PC-3 (cell line): ENCODE measurements at regions not wholly inside any gene's neighbourhood (a gene's known extent, or its start where the extent isn't known, plus 50 kb on each side); places are given as distances from the start of the nearest gene placed in this dataset.

Experiments used
- ATAC-seq: fragments of 200-7000 bp; cut with Tn5 transposase; 2 replicates; pipeline ENCODE4 v1.9.1; 2020; ENCODE audit warnings: mild to moderate bottlenecking, moderate library complexity
- BruUV-seq: library from RNA; stranded (reverse); fragments of 400-500 nt; replicated peaks from 2 replicates; lab custom pipeline; 2021; lab: Mats Ljungman, UMichigan
- CTCF ChIA-PET: fragments of 300-600 bp; sonication (Branson Sonifier 250); formaldehyde crosslinking; loops from one replicate; lab custom pipeline; 2022; ENCODE audit warnings: antibody characterized with exemption; lab: Charles Lee
- POLR2A ChIA-PET: fragments of 300-600 bp; sonication (Branson Sonifier 250); formaldehyde crosslinking; loops from one replicate; lab custom pipeline; 2022; ENCODE audit warnings: antibody characterized with exemption; ENCODE audit not compliant: unreplicated experiment; lab: Charles Lee
- DNase-seq: peaks from one replicate; pipeline ENCODE4 v3.0.0-alpha.2; 2015
- H2AFZ ChIP-seq: fragments of 300-600 bp; sonication (generic); 2 replicates; pipeline ENCODE4 v1.6.0; 2016; ENCODE audit warnings: antibody characterized with exemption, low read length
- H3F3A ChIP-seq: fragments of 300-600 bp; sonication (generic); one replicate; pipeline ENCODE4 v1.6.0; 2017; ENCODE audit warnings: antibody characterized with exemption, low read length, control low read depth, mild to moderate bottlenecking; ENCODE audit not compliant: unreplicated experiment
- H3K27ac ChIP-seq: fragments of 300-600 bp; sonication (generic); 2 replicates; pipeline ENCODE4 v1.5.1; 2016; ENCODE audit warnings: mild to moderate bottlenecking, low read length
- H3K27me3 ChIP-seq: fragments of 300-600 bp; sonication (generic); 2 replicates; pipeline ENCODE4 v1.6.1; 2016; ENCODE audit warnings: low read length, mixed read lengths
- H3K36me3 ChIP-seq: fragments of 300-600 bp; sonication (generic); 2 replicates; pipeline ENCODE4 v1.6.1; 2016; ENCODE audit warnings: low read depth, mixed run types, low read length, mixed read lengths
- H3K4me1 ChIP-seq: fragments of 300-600 bp; sonication (generic); 2 replicates; pipeline ENCODE4 v1.5.1; 2016; ENCODE audit warnings: low read length; ENCODE audit not compliant: insufficient read depth
- H3K4me2 ChIP-seq: fragments of 300-600 bp; sonication (generic); 2 replicates; pipeline ENCODE4 v1.6.0; 2016; ENCODE audit warnings: low read length
- H3K4me3 ChIP-seq: fragments of 300-600 bp; sonication (generic); 2 replicates; pipeline ENCODE4 v1.5.1; 2016; ENCODE audit warnings: mild to moderate bottlenecking, low read length, mixed read lengths
- H3K79me2 ChIP-seq: fragments of 300-600 bp; sonication (generic); 2 replicates; pipeline ENCODE4 v1.6.1; 2017; ENCODE audit warnings: low read length, mixed read lengths
- H3K9ac ChIP-seq: fragments of 300-600 bp; sonication (generic); 2 replicates; pipeline ENCODE4 v1.6.0; 2016; ENCODE audit warnings: mild to moderate bottlenecking, low read length
- H3K9me2 ChIP-seq: fragments of 300-600 bp; sonication (generic); replicated peaks from 2 replicates; pipeline ENCODE4 v1.6.1; 2016; ENCODE audit warnings: mixed run types, low read length, mixed read lengths
- H3K9me3 ChIP-seq: fragments of 300-600 bp; sonication (generic); 2 replicates; pipeline ENCODE4 v1.6.1; 2016; ENCODE audit warnings: low read length, mixed read lengths
- H4K20me1 ChIP-seq: fragments of 300-600 bp; sonication (generic); 2 replicates; pipeline ENCODE4 v1.6.1; 2016; ENCODE audit warnings: low read length, mixed read lengths
- EZH2 ChIP-seq: fragments of 300-600 bp; sonication (generic); IDR thresholded peaks from one replicate; pipeline ENCODE4 v1.6.1; 2017; ENCODE audit warnings: antibody characterized with exemption, mild to moderate bottlenecking, low read length; ENCODE audit not compliant: unreplicated experiment
- EZH2phosphoT487 ChIP-seq: fragments of 300-600 bp; sonication (generic); IDR thresholded peaks from 2 replicates; pipeline ENCODE4 v1.6.1; 2018; ENCODE audit warnings: mild to moderate bottlenecking, antibody characterized with exemption, low read length, borderline replicate concordance
- intact Hi-C: fragments of 100-400 bp; cut with micrococcal nuclease; formaldehyde crosslinking; loops from 2 replicates; pipeline ENCODE4 v1.9.0; 2023
- TF ChIP-seq, protein P1 (sequence below): fragments of 300-600 bp; sonication (generic); conservative IDR thresholded peaks from 2 replicates; pipeline ENCODE4 v1.5.1; 2017; ENCODE audit warnings: antibody characterized with exemption, low read depth, mild to moderate bottlenecking, low read length

DNA sequence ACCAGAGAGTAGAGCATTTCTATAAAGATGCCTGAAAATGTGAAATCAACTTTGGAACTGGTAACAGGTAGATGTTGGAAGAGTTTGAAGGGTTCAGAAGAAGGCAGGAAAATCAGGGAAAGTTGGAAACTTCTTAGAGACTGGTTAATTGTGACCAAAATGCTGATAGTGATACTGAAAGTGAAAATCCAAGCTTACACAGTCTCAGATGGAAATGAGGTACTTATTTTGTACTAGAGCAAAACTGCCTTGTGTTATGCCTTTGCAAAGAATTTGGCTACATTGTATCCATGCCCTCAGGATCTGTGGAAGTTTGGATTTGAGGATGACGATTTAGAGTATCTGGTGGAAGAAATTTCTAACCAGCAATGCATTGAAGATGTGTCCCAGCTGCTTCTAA lies 430.6 kb upstream of the KCND2 start:
- ChIA-PET POLR2A (no interaction called here), CTCF (no interaction called here)
- Histone ChIP-seq H3K9ac (no peak overlapping the region), H4K20me1 (no peaks in the 10 kb centered on the region), H3K9me3 (no peaks in the 10 kb centered on the region), H3K79me2 (no peaks in the 10 kb centered on the region), H3K36me3 (no peaks in the 10 kb centered on the region), H3K4me1 (no peaks in the 10 kb centered on the region), H3K27ac (no peak overlapping the region), H3F3A (no peaks in the 10 kb centered on the region), H2AFZ (no peak overlapping the region), H3K9me2 (no peaks in the 10 kb centered on the region), H3K4me2 (no peak overlapping the region), H3K27me3 (no peaks in the 10 kb centered on the region), H3K4me3 (no peak overlapping the region)
- intact Hi-C loops: no loop called here
- DNase-seq (no peak), ATAC-seq (no peak)
- BruUV-seq: no TSS peak
- TF ChIP-seq EZH2 (no peak), EZH2phosphoT487 (no peak)
- TF ChIP-seq, protein P1, sequence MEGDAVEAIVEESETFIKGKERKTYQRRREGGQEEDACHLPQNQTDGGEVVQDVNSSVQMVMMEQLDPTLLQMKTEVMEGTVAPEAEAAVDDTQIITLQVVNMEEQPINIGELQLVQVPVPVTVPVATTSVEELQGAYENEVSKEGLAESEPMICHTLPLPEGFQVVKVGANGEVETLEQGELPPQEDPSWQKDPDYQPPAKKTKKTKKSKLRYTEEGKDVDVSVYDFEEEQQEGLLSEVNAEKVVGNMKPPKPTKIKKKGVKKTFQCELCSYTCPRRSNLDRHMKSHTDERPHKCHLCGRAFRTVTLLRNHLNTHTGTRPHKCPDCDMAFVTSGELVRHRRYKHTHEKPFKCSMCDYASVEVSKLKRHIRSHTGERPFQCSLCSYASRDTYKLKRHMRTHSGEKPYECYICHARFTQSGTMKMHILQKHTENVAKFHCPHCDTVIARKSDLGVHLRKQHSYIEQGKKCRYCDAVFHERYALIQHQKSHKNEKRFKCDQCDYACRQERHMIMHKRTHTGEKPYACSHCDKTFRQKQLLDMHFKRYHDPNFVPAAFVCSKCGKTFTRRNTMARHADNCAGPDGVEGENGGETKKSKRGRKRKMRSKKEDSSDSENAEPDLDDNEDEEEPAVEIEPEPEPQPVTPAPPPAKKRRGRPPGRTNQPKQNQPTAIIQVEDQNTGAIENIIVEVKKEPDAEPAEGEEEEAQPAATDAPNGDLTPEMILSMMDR: no peak

DNA sequence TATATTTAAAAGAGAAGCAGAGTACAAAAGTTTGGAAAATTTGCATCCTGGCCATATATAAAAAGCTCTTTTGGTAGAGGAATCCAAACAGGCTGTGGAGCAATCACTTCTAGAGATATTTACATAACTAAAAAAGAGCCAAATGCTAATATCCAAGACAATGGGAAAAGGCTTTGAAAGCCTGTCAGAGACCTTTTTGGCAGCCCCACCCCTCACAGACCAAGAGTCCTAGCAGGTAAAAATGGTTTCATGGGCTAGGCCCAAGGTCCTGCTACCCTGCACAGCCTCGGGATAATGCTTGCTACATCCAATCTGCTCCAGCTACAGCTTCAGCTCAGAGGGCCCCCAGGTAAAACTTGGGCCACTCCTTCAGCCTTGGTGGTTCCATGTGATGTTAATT lies 430.2 kb upstream of the KCND2 start:
- H3K36me3 ChIP-seq: no peaks in the 10 kb centered on the region
- CTCF ChIA-PET: no interaction called here
- TF ChIP-seq EZH2phosphoT487: no peak
- TF ChIP-seq EZH2: no peak
- TF ChIP-seq, protein P1: no peak
- H3K4me3 ChIP-seq: no peak overlapping the region
- H3K9me2 ChIP-seq: no peaks in the 10 kb centered on the region
- no peak overlapping the region for H3K27ac ChIP-seq
- H3K4me2 ChIP-seq: no peak overlapping the region
- no peaks in the 10 kb centered on the region for H3K9me3 ChIP-seq
- BruUV-seq: no TSS peak
- no peaks in the 10 kb centered on the region for H3K27me3 ChIP-seq
- no peaks in the 10 kb centered on the region for H4K20me1 ChIP-seq
- H2AFZ ChIP-seq: no peak overlapping the region
- H3F3A ChIP-seq: no peaks in the 10 kb centered on the region
- DNase-seq (no peak), ATAC-seq (no peak)
- H3K4me1 ChIP-seq: no peaks in the 10 kb centered on the region
- H3K79me2 ChIP-seq: no peaks in the 10 kb centered on the region
- intact Hi-C loops: no loop called here
- no peak overlapping the region for H3K9ac ChIP-seq
- POLR2A ChIA-PET: no interaction called here

DNA sequence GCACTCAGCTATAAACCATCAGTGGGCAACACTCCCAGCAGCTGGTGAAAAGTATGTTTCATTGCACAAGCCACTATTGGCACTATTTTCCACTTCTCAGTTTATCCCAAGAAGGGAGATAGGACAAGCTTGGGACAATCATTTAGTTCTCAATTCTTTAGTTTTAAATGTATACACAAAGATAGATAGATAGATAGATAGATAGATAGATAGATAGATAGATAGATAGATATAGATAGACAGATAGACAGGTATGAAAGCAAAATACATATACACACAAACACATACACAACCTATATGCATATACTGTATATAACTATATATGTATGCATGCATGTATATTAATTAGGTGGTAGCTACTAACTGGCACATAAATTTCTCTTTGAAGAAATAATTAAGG lies 411.6 kb upstream of the KCND2 start:
- no peak overlapping the region for H2AFZ ChIP-seq
- no peaks in the 10 kb centered on the region for H3K9me2 ChIP-seq
- CTCF ChIA-PET: no interaction called here
- no peak overlapping the region for H3K4me3 ChIP-seq
- H3K27ac ChIP-seq: no peak overlapping the region
- intact Hi-C loops: no loop called here
- H3K4me2 ChIP-seq: no peak overlapping the region
- H3K9me3 ChIP-seq: no peaks in the 10 kb centered on the region
- H3K4me1 ChIP-seq: no peaks in the 10 kb centered on the region
- no peak for DNase-seq
- ATAC-seq: no peak
- H3K36me3 ChIP-seq: no peaks in the 10 kb centered on the region
- POLR2A ChIA-PET: no interaction called here
- TF ChIP-seq EZH2phosphoT487: no peak
- TF ChIP-seq, protein P1: no peak
- H3K27me3 ChIP-seq: no peaks in the 10 kb centered on the region
- H3K79me2 ChIP-seq: no peaks in the 10 kb centered on the region
- H4K20me1 ChIP-seq: no peaks in the 10 kb centered on the region
- BruUV-seq: no TSS peak
- no peaks in the 10 kb centered on the region for H3F3A ChIP-seq
- no peak overlapping the region for H3K9ac ChIP-seq
